ENCODE measurements at regions not wholly inside any gene's neighbourhood (a gene's known extent, or its start where the extent isn't known, plus 50 kb on each side); places are given as distances from the start of the nearest gene placed in this dataset.

DNA sequence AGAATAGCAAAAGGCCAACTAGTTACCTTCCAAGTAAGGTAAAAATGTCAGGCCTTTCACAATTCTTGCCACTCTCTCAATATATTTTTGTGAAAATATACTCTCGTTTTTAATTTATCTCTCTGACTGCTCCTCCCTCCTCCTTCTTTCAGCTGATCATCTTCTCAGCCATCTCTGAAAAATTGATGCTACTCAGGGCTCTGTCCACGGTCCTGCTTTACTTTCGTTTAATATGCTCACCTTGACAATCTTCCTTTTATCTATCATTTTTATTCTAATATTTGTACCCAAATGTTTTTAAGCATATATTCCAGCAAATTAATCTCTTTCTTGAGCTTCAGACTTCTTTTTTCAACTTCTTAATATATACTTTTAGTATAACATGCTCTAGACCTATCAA, 1362.1 kb downstream of the ROBO1 start:
- TF ChIP-seq CTCF (conservative IDR thresholded peaks at IDR 0.05 in 1 of 2, IDR thresholded peaks at IDR 0.05 in 1 of 2; ENCODE audit: low read depth in 1 of 2, low read length in 2 of 2) (no peak), EZH2 (IDR thresholded peaks at IDR 0.05; ENCODE audit: low read length, missing control alignments) (no peak)

All from fibroblast of lung (primary cell).